SK-N-MC (cell line): ENCODE measurements at regions not wholly inside any gene's neighbourhood (a gene's known extent, or its start where the extent isn't known, plus 50 kb on each side); places are given as distances from the start of the nearest gene placed in this dataset.

Experiments
- EZH2 ChIP-seq: fragments of 200-600 bp; sonication (generic); IDR thresholded peaks from one replicate; pipeline ENCODE4 v1.6.1; 2017; ENCODE audit warnings: antibody characterized with exemption
- POLR2AphosphoS5 ChIP-seq: IDR thresholded peaks from 2 replicates; pipeline ENCODE4 v1.6.1; 2012; ENCODE audit warnings: mild to moderate bottlenecking, low read depth, low read length, borderline replicate concordance

GRCh38 chr14:94964931-94965330 lies 192.4 kb downstream of the DICER1 start:
- no peak for TF ChIP-seq EZH2
- TF ChIP-seq POLR2AphosphoS5 = no peak
